Ovary (tissue), 7 donors: ENCODE measurements at regions not wholly inside any gene's neighbourhood (a gene's known extent, or its start where the extent isn't known, plus 50 kb on each side); places are given as distances from the start of the nearest gene placed in this dataset.

Source experiments
- DNase-seq, 5 donors: peaks; one replicate each; pipeline ENCODE4 v3.0.0-alpha.2; 2019 to 2020
- H3K27ac ChIP-seq, 2 donors: fragments of 200-600 bp; one replicate each; pipeline versions ENCODE4 v1.5.1 to v1.8.0; 2019 to 2022
- H3K27me3 ChIP-seq: fragments of 200-600 bp; one replicate; pipeline ENCODE4 v1.8.0; 2022
- H3K36me3 ChIP-seq: fragments of 200-600 bp; sonication (generic); one replicate; pipeline ENCODE4 v1.5.1; 2019
- H3K4me1 ChIP-seq: one replicate; pipeline ENCODE4 v1.8.1; 2013; ENCODE audit warnings: mild to moderate bottlenecking, moderate library complexity; ENCODE audit not compliant: insufficient read depth
- H3K4me3 ChIP-seq: fragments of 200-600 bp; sonication (generic); one replicate; pipeline ENCODE4 v1.5.1; 2017
- H3K9me3 ChIP-seq, 2 donors: fragments of 200-600 bp in 1 of 2; sonication (generic) in 1 of 2; one replicate each; pipeline versions ENCODE4 v1.5.1 to v1.8.1; 2013 to 2019; ENCODE audit warnings: mild to moderate bottlenecking in 1 of 2, moderate library complexity in 1 of 2
- EP300 ChIP-seq: sonication (generic); formaldehyde crosslinking; IDR thresholded peaks from one replicate; pipeline ENCODE4 v1.6.1; 2017; ENCODE audit warnings: antibody characterized with exemption
- POLR2A ChIP-seq: fragments of 450-650 bp; IDR thresholded peaks from one replicate; pipeline ENCODE4 v1.6.1; 2017; ENCODE audit warnings: antibody characterized with exemption, mild to moderate bottlenecking, moderate library complexity
- WGBS, 3 donors: extraction: QIAGEN DNeasy Blood & Tissue Kit in 1 of 3; methylation state at CpG; one replicate each; pipeline versions ENCODE4 v1.1.5 to v1.1.7; 2013 to 2017; 5-methylcytosine and 5-hydroxymethylcytosine counted together
- intact Hi-C, 4 donors: fragments of 100-400 bp; cut with DNase I; formaldehyde crosslinking; loops; one replicate each; pipeline versions ENCODE4 v1.11.0 to v1.15.1; 2022 to 2023
- TF ChIP-seq, protein P1 (sequence below), 3 donors: fragments of 450-650 bp in 2 of 3; fragments of 200-600 bp in 1 of 3; IDR thresholded peaks; one replicate each; pipeline versions ENCODE4 v1.5.1 to v1.8.0; 2016 to 2022; ENCODE audit warnings: antibody characterized with exemption in 3 of 3, mild to moderate bottlenecking in 1 of 3
- donor health status: DM: no; HTN: no; CAD: no; lungs with moderate emphysema.
- donor health status: DM: no; HTN: no; CAD: no.
- donor health status: Bipolar disorder and iron deficiency.
- donor health status: DM: no; HTN: no; CAD: no.
- donor health status: DM: yes; HTN: yes; CAD: no.

DNA sequence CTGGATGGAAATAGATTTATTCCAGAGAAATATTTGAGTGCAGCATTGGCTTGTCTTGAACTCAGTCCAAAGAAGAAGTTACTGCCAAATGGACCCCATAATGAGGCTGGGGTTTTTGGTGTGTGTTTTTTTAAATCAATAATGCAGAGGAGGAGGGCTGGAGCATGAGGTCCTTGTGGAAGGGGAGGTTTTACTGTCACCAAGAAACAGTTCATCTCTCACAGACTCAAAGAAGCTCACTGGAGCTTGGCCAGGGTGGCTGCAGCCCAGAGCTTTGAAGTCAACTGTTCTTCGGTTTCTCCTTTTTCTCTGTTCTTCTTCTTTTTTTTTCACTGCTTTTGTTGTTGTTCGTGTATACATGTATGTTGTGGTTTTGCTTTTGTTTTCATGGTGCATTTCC, 377.7 kb downstream of the FBXW7 start:
- Histone ChIP-seq H3K9me3 (no peaks in the 10 kb centered on the region), H3K4me1 (no peaks in the 10 kb centered on the region), H3K36me3 (no peaks in the 10 kb centered on the region), H3K27ac (no peak overlapping the region), H3K4me3 (no peak overlapping the region), H3K27me3 (no peaks in the 10 kb centered on the region)
- intact Hi-C loops = no loop called here
- WGBS, 3 donors = 16 to 17% (median 17%) methylated on average over 2 of the region's 2 CpGs
- DNase-seq = no peak
- TF ChIP-seq, protein P1, sequence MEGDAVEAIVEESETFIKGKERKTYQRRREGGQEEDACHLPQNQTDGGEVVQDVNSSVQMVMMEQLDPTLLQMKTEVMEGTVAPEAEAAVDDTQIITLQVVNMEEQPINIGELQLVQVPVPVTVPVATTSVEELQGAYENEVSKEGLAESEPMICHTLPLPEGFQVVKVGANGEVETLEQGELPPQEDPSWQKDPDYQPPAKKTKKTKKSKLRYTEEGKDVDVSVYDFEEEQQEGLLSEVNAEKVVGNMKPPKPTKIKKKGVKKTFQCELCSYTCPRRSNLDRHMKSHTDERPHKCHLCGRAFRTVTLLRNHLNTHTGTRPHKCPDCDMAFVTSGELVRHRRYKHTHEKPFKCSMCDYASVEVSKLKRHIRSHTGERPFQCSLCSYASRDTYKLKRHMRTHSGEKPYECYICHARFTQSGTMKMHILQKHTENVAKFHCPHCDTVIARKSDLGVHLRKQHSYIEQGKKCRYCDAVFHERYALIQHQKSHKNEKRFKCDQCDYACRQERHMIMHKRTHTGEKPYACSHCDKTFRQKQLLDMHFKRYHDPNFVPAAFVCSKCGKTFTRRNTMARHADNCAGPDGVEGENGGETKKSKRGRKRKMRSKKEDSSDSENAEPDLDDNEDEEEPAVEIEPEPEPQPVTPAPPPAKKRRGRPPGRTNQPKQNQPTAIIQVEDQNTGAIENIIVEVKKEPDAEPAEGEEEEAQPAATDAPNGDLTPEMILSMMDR (IDR thresholded peaks at IDR 0.05) = no peak
- TF ChIP-seq EP300 (no peak), POLR2A (no peak)

GRCh38 chr4:152157629-152158028, 378.3 kb downstream of the FBXW7 start:
- Histone ChIP-seq H3K27ac (no peak overlapping the region), H3K27me3 (no peaks in the 10 kb centered on the region), H3K4me3 (no peak overlapping the region), H3K36me3 (no peaks in the 10 kb centered on the region), H3K4me1 (no peaks in the 10 kb centered on the region), H3K9me3 (no peaks in the 10 kb centered on the region)
- no peak for TF ChIP-seq EP300
- TF ChIP-seq POLR2A = no peak
- TF ChIP-seq, protein P1 (IDR thresholded peaks at IDR 0.05) = no peak
- intact Hi-C loops = no loop called here
- WGBS, 3 donors = 70 to 80% (median 72%) methylated on average over 5 of the region's 5 CpGs
- DNase-seq = no peak

DNA sequence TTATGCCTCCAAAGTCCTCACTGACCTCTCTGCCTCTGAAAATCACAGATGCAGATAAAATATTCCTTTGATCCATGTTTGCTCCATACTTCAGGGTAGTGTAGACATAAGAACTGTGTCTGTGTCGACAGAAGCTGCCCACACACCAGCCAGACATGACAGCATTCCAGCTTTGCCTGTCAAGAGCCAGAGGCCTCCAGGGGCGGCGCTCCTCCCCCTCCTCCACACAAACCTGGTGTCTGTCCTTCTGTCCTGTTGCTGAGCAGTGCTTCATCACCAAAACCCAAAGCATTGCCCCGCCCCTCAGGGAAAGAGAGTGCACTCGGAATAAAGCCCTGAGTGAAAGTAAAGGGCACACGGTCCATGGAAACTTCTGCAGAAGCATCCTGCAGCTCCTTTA, 379.4 kb downstream of the FBXW7 start:
- no peak for DNase-seq
- TF ChIP-seq EP300 (no peak), POLR2A (no peak)
- TF ChIP-seq, protein P1 (IDR thresholded peaks at IDR 0.05) = no peak
- intact Hi-C loops = no loop called here
- Histone ChIP-seq H3K9me3 (no peaks in the 10 kb centered on the region), H3K36me3 (no peaks in the 10 kb centered on the region), H3K27me3 (no peaks in the 10 kb centered on the region), H3K4me3 (no peak overlapping the region), H3K27ac (no peak overlapping the region), H3K4me1 (no peaks in the 10 kb centered on the region)
- WGBS, 3 donors = 48 to 53% (median 49%) methylated on average over 6 of the region's 6 CpGs

- H3K4me1 ChIP-seq = no peaks in the 10 kb centered on the region
- no peak for TF ChIP-seq EP300
- TF ChIP-seq, protein P1 (IDR thresholded peaks at IDR 0.05) = no peak
- no peak for TF ChIP-seq POLR2A
- no peak for DNase-seq
- H3K4me3 ChIP-seq = no peak overlapping the region
- no peaks in the 10 kb centered on the region for H3K9me3 ChIP-seq
- H3K27ac ChIP-seq = no peak overlapping the region
- intact Hi-C loops = no loop called here
- 77 to 87% (median 79%) methylated on average over 3 of the region's 3 CpGs for WGBS, 3 donors
- no peaks in the 10 kb centered on the region for H3K36me3 ChIP-seq
- H3K27me3 ChIP-seq = no peaks in the 10 kb centered on the region
Observed at GRCh38 chr4:152155070-152155469, 380.8 kb downstream of the FBXW7 start.

DNA sequence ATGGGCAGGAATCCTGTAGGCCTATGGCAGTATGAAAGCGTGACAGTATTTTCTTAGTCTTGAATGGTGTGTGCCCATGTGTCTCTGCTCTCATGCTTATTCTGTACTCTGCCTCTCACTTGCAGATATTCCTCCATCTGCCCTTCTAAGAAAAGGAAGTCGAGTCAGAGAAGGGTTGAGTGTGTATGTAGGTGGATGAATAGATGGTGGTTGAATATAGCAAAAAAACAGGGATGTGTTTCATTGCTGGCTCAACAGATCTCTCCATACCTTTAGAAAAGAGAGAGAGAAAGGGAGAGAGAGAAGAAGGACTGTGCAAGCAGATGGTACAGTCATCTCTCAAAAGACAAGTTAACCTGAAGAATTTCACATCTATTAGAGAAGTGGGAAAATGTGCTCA, 381.5 kb downstream of the FBXW7 start:
- Histone ChIP-seq H3K9me3 (no peaks in the 10 kb centered on the region), H3K4me3 (no peak overlapping the region), H3K27me3 (no peaks in the 10 kb centered on the region), H3K4me1 (no peaks in the 10 kb centered on the region), H3K36me3 (no peaks in the 10 kb centered on the region), H3K27ac (no peak overlapping the region)
- 87 to 96% (median 94%) methylated on average over 2 of the region's 2 CpGs for WGBS, 3 donors
- intact Hi-C loops = no loop called here
- no peak for DNase-seq
- TF ChIP-seq, protein P1 (IDR thresholded peaks at IDR 0.05) = no peak
- TF ChIP-seq POLR2A (no peak), EP300 (no peak)
